ENCODE measurements at regions not wholly inside any gene's neighbourhood (a gene's known extent, or its start where the extent isn't known, plus 50 kb on each side); places are given as distances from the start of the nearest gene placed in this dataset.
A peak's percentile ranks its signal among the peaks of the same experiment; 100 is the strongest.
"Not testable (repeated sequence)": the region's sequence is repeated elsewhere in the genome, so short reads cannot be mapped to it uniquely, and the experiment has no call there.

DNA sequence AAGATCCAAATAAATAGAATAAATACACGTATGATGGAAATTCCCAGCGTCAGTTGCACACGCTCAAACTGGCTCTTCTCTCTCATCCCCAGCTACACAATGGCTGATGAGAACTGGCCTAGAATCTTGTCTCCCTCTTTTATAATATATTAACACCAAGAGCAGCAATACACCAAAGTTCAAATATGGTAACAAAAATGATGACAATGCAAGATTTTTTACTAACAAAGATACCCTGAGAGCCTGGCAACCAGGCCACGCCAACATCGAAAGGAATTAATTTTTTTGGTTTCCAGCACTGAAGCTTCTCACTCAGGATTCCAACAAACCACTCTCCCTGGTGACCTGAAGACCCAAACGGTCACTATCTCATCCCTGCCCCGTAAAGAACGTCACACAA, 302.7 kb upstream of the ID2 start:
- peak overlapping the region in 1 of 2 donors; percentile 88 for H3K27ac Mint-ChIP-seq
- no peaks in the 10 kb centered on the region for H3K9me3 Mint-ChIP-seq
- DNase-seq (no peak), ATAC-seq (replicated peaks) (no peak)
- H3K36me3 Mint-ChIP-seq (ENCODE audit: insufficient read depth): peaks cover 8% of the 10 kb centered on the region
- H3K27me3 Mint-ChIP-seq: no peaks in the 10 kb centered on the region
- H3K4me1 Mint-ChIP-seq (ENCODE audit: low read depth in 2 of 2): peaks cover 10 to 32% of the 10 kb centered on the region in 2 donors
- no peak overlapping the region for H3K4me3 Mint-ChIP-seq

DNA sequence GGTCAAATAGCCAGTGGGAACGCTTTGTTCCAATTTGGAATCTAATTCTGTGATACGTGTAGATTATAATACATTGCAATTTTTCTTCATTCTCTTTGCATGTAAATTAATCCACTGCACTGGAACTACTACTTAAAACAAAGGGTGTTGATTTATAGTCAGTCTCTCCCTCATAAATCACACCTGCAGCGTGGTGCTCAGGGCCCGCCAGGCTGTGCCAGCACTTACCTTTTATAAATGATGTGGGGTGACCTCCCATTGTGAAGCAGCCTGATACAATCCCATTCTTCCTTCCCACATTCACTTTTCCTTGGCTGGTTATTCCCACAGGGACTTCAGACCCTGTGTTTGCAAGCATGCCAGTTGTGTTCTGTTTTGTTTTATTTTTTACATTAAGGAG, 302.3 kb upstream of the ID2 start:
- Mint-ChIP-seq H3K4me1 (ENCODE audit: low read depth in 2 of 2) (peaks cover 14 to 36% of the 10 kb centered on the region in 2 donors), H3K27ac (peak overlapping the region in 1 of 2 donors; percentile 88), H3K4me3 (no peak overlapping the region), H3K36me3 (ENCODE audit: insufficient read depth) (peaks cover 8% of the 10 kb centered on the region), H3K27me3 (no peaks in the 10 kb centered on the region), H3K9me3 (no peaks in the 10 kb centered on the region)
- DNase-seq (no peak), ATAC-seq (replicated peaks) (no peak)

DNA sequence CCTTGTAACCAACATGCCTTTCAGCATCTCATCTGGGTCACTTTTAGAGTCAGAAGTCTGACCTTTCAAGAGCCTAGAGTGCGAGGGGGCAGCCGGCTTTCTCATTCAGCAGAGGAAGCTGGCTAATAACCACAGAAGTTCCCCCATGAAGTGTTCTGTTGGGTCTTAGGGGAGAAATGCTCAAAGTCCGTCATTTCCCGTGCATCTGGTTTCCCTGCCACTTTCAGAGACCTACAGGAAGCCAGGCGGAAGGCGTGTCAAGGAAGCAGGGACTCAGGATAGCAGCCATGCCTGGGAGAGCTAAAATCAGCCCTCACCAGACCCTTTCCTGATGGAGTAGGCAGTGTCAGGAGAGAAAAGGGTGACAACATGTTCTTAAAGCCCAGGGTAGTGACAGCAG, 301.8 kb upstream of the ID2 start:
- Mint-ChIP-seq H3K27ac (peak overlapping the region in 1 of 2 donors; percentile 88), H3K4me3 (no peak overlapping the region)

DNA sequence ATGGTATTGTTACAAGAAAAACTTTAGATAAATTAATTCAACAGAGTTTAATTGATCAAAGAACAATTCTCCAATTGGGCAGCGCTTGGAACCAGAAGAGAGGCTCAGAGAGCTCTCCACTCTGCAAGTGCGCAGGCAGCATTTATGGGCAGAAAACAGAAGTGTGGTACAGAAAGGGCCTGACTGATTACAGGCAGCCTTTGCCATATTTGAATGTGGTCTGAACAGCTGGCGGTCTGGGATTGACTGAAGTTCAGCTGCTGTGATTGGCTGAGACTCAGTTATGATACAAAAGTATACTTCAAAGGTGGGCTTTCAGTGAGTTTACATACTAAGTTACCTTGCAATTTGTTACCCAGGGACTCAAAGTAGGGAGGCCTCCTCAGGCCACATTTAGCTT, 301.3 kb upstream of the ID2 start:
- H3K27ac Mint-ChIP-seq: peak overlapping the region in 1 of 2 donors; percentile 88
- no peaks in the 10 kb centered on the region for H3K9me3 Mint-ChIP-seq
- H3K4me3 Mint-ChIP-seq: no peak overlapping the region
- peaks cover 14 to 36% of the 10 kb centered on the region in 2 donors for H3K4me1 Mint-ChIP-seq (ENCODE audit: low read depth in 2 of 2)
- peaks cover 8% of the 10 kb centered on the region for H3K36me3 Mint-ChIP-seq (ENCODE audit: insufficient read depth)
- no peaks in the 10 kb centered on the region for H3K27me3 Mint-ChIP-seq
- DNase-seq (no peak), ATAC-seq (replicated peaks) (no peak)

More for the DNA sequence above, 301.8 kb upstream of the ID2 start:
- H3K9me3 Mint-ChIP-seq: no peaks in the 10 kb centered on the region
- no peaks in the 10 kb centered on the region for H3K27me3 Mint-ChIP-seq
- peaks cover 8% of the 10 kb centered on the region for H3K36me3 Mint-ChIP-seq (ENCODE audit: insufficient read depth)
- H3K4me1 Mint-ChIP-seq (ENCODE audit: low read depth in 2 of 2): peaks cover 14 to 36% of the 10 kb centered on the region in 2 donors
- DNase-seq (no peak), ATAC-seq (replicated peaks) (no peak)

DNA sequence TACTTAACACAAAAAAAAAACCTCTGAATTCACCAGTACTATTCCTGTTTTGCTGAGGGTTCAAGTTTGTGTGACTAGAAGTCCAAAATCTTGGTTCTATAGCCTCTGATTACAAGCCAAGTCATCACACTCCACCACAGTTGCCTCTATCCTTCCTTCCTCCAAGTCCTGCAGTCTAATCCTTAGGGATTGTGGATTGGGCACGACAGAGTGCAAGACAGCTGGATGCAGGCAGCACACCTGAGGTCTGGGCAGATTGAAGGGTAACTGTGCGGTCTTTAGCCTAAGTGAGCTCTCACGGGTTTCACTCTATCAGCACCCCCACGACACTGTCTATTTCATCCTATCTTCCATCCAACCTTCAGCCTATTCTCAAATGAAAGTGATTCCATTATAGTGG, 299.4 kb upstream of the ID2 start:
- no peak for ATAC-seq (replicated peaks)
- peaks cover 12 to 32% of the 10 kb centered on the region in 2 donors for H3K4me1 Mint-ChIP-seq (ENCODE audit: low read depth in 2 of 2)

DNA sequence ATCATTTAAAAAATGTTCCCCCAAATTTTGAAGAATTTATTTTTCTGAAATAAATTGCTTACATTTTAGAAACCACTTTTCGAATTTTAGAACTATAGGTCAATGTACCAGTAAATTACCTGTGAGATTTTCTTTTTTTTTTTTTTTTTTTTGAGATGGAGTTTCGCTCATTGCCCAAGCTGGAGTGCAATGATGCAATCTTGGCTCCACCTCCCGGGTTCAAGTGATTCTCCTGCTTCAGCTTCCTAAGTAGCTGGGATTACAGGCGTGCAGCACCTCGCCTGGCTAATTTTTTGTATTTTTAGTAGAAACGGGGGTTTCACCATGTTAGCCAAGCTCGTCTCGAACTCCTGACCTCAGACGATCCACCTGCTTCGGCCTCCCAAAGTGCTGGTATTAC, 295.1 kb upstream of the ID2 start:
- H3K27me3 Mint-ChIP-seq; H3K27ac Mint-ChIP-seq; ATAC-seq (replicated peaks); DNase-seq; H3K36me3 Mint-ChIP-seq (ENCODE audit: insufficient read depth); H3K4me3 Mint-ChIP-seq; H3K9me3 Mint-ChIP-seq: not testable (repeated sequence)
- H3K4me1 Mint-ChIP-seq (ENCODE audit: low read depth in 2 of 2): peaks cover 12 to 18% of the 10 kb centered on the region in 2 donors

More for the DNA sequence above, 299.4 kb upstream of the ID2 start:
- Mint-ChIP-seq H3K27me3 (no peaks in the 10 kb centered on the region), H3K36me3 (ENCODE audit: insufficient read depth) (peaks cover 8% of the 10 kb centered on the region), H3K4me3 (no peak overlapping the region), H3K27ac (peak overlapping the region in 1 of 2 donors; percentile 1), H3K9me3 (no peaks in the 10 kb centered on the region)
- DNase-seq: no peak

DNA sequence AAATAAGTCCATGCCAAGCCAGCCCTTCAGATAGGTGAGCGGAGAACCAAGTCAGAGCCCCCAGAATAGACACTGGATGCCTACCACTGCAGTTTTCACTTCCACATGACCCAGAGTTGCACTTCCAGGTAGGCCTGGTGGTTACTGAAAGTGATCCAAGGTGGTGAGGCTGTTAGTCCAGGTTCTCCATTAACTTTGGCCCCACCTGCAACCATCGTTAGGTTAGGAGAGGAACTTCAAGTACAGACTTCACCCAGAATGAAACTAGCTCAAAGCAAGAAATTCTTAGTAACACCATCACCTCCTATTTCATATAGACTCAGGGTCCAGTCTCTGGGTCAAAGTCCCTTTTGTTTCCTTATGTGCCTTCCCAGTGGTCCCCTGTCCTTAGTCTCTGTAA, 293.1 kb upstream of the ID2 start:
- no peak for ATAC-seq (replicated peaks)
- Mint-ChIP-seq H3K27me3 (no peaks in the 10 kb centered on the region), H3K36me3 (ENCODE audit: insufficient read depth) (peaks cover 7% of the 10 kb centered on the region), H3K4me3 (no peak overlapping the region), H3K4me1 (ENCODE audit: low read depth in 2 of 2) (peaks cover 15% of the 10 kb centered on the region in 2 donors), H3K27ac (no peak overlapping the region), H3K9me3 (no peaks in the 10 kb centered on the region)
- DNase-seq: no peak

DNA sequence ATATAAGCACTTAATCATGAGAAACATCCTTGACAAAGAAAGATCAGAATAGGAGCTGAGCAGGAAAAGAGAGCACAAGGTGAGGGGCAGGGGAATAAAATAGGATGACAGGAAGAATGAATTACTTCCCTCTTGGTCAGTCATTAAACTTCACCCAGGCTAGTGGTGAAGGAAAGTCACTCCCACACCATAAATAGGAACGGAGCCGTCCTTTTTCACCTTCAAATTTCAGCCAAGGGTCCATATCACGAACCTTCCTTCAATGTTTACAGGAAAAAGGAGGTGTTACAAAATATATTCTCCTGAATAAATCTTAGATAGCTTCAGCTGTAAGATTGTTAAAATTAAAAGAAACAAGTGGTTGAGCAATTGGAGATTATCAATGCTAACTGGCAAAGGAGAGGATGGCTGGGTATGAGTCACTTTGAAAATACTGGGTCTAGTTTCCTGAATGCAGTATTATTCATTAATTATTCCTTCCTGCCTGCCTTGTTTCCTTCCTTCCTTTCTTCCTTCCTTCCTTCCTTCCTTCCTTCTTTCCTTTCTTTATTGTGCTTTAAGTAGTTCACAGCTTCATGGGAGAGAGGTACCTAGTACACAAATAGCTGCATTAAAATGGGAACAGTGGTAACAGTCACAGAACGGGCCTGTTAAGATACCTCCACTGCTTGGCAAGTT, 292.3 kb upstream of the ID2 start:
- Mint-ChIP-seq H3K36me3 (ENCODE audit: insufficient read depth) (peaks cover 7% of the 10 kb centered on the region), H3K9me3 (no peaks in the 10 kb centered on the region), H3K27ac (peak overlapping the region; percentile 7 to 39), H3K27me3 (no peaks in the 10 kb centered on the region), H3K4me1 (ENCODE audit: low read depth in 2 of 2) (peaks cover 9% of the 10 kb centered on the region in 2 donors), H3K4me3 (no peak overlapping the region)
- ATAC-seq (replicated peaks) (no peak), DNase-seq (no peak)

DNA sequence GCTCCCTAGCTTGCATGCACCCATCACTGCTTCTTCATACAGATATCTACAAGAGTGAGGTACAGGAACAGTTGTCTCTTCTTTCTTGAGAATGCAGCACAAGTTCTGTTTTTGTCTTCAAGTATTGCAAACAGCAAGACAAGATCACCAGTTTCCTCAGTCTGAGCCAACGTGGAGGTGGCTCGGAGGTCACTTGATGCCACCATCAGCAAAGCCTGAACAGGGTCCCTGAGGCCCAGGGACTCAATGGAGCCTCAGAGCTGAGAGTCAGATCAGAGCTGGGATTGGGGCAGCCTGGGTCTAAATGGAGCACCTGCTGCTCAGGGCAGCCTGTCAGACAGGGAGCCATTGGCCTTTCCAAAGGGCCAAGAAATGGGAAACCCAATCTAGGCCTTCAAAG, 290.7 kb upstream of the ID2 start:
- ATAC-seq (replicated peaks) (no peak), DNase-seq (no peak)
- no peak overlapping the region for H3K27ac Mint-ChIP-seq
- peaks cover 7% of the 10 kb centered on the region for H3K36me3 Mint-ChIP-seq (ENCODE audit: insufficient read depth)
- H3K27me3 Mint-ChIP-seq: no peaks in the 10 kb centered on the region
- no peak overlapping the region for H3K4me3 Mint-ChIP-seq
- H3K9me3 Mint-ChIP-seq: no peaks in the 10 kb centered on the region
- peaks cover 16 to 18% of the 10 kb centered on the region in 2 donors for H3K4me1 Mint-ChIP-seq (ENCODE audit: low read depth in 2 of 2)

DNA sequence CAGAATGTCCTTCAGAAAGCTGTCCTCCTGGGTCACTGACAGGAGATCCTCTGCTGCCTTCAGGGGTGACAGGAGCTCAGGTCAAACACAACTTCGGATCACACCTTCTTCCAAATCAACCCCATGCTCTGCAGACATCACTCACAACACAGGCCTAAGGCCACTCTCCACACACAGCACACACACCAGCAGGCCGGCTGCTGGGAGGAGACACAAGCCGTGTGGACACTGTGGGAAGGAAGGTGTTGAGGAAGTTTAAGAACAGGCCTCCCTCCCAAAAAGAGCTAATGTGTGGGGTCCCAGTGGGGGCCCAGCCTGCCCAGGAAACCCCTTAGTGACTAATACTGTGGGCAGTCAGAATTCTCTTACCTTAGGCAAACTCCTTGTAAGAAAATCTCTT, 290.3 kb upstream of the ID2 start:
- no peaks in the 10 kb centered on the region for H3K9me3 Mint-ChIP-seq
- ATAC-seq (replicated peaks): no peak

DNA sequence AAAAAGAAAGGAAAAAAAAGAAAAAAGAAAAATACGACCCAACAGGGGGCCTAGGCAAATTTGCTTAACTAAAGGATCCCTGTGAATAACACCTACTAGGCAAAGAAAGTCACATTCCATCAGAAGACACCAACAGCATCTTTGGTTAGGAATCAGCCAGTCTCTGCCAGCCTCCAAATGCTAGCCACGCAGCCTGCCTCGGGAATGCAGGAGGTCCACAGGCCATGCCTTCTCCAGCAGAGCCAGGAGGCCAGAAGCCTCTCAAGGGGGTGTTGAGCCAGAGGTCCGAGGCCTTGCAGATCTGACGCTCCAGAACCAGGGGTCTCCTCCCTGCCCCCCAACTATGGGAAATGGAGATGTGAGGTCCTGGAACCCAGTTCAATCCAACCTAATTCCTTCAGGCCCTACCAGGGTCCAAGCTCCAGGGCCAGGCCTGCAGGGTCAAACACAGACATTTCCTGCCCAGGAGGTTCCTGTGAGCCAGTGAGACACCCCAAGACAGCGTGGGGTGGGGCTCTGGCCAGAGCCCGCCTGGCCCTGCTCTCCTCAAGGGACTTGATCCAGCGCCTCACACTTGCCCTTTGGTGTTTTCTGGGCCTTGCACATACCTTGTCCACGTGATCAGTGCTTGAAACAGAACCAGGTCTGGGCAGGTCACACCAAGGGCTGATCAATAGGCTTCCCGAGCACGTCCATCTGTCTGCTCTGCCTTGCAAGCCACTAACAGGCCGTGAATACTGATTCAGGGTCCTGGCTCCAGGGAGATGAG, 289.6 kb upstream of the ID2 start:
- no peak overlapping the region for H3K27ac Mint-ChIP-seq
- H3K27me3 Mint-ChIP-seq: no peaks in the 10 kb centered on the region
- no peaks in the 10 kb centered on the region for H3K9me3 Mint-ChIP-seq
- DNase-seq (no peak), ATAC-seq (replicated peaks) (no peak)
- peaks cover 7% of the 10 kb centered on the region for H3K36me3 Mint-ChIP-seq (ENCODE audit: insufficient read depth)
- H3K4me1 Mint-ChIP-seq (ENCODE audit: low read depth in 2 of 2): peaks cover 16 to 18% of the 10 kb centered on the region in 2 donors
- H3K4me3 Mint-ChIP-seq: no peak overlapping the region

More for the DNA sequence above, 290.3 kb upstream of the ID2 start:
- Mint-ChIP-seq H3K27me3 (no peaks in the 10 kb centered on the region), H3K4me1 (ENCODE audit: low read depth in 2 of 2) (peaks cover 16 to 18% of the 10 kb centered on the region in 2 donors), H3K36me3 (ENCODE audit: insufficient read depth) (peaks cover 7% of the 10 kb centered on the region), H3K4me3 (no peak overlapping the region), H3K27ac (no peak overlapping the region)
- DNase-seq: no peak

DNA sequence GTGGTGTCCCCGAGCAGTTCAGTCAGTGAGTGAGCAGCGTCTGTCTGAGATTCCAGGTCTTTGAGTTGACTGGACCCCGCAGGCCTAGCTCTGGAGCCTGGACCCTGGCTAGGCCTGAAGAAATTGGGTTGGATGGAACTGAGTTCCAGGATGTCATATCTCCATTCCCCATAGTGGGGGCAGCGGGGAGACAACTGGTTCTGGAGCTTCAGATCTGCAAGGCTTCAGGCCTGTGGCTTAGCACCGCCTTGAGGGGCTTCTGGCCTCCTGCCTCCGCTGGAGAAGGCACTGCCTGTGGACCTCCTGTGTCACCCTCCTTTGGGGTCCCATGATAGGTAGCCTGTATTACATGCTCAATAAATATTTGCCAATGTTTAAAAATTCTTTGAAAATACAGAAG, 288.4 kb upstream of the ID2 start:
- no peaks in the 10 kb centered on the region for H3K27me3 Mint-ChIP-seq
- peaks cover 7% of the 10 kb centered on the region for H3K36me3 Mint-ChIP-seq (ENCODE audit: insufficient read depth)
- H3K9me3 Mint-ChIP-seq: no peaks in the 10 kb centered on the region
- ATAC-seq (replicated peaks) (no peak), DNase-seq (no peak)
- no peak overlapping the region for H3K4me3 Mint-ChIP-seq
- peaks cover 18 to 23% of the 10 kb centered on the region in 2 donors for H3K4me1 Mint-ChIP-seq (ENCODE audit: low read depth in 2 of 2)
- H3K27ac Mint-ChIP-seq: no peak overlapping the region

DNA sequence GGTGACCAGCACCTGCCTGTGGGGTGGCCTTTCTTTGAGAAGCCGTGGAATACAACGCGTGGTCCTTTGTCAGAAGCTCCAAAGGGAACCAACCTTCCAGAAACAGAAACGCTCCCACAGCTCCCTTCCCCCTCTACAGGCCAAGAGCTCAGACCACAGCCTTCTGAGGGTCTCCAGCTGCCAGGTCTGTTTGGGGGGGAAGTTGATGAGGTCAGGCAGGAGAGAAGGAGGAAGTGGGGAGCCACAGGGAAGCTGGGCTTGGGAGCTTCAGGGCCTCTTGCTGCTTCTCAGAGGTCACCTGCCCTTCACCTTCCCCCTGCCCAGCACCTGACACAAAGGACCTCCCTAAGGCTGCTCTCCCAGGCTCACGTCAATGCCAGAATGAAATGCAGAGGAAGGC, 287.7 kb upstream of the ID2 start:
- DNase-seq: no peak
- Mint-ChIP-seq H3K27me3 (no peaks in the 10 kb centered on the region), H3K36me3 (ENCODE audit: insufficient read depth) (peaks cover 7% of the 10 kb centered on the region), H3K9me3 (no peaks in the 10 kb centered on the region), H3K4me1 (ENCODE audit: low read depth in 2 of 2) (peaks cover 21 to 27% of the 10 kb centered on the region in 2 donors), H3K27ac (peak overlapping the region in 1 of 2 donors; percentile 1), H3K4me3 (no peak overlapping the region)
- no peak for ATAC-seq (replicated peaks)
